Peyer's patch (tissue), 4 donors: ENCODE measurements at regions not wholly inside any gene's neighbourhood (a gene's known extent, or its start where the extent isn't known, plus 50 kb on each side); places are given as distances from the start of the nearest gene placed in this dataset.

ENCODE experiments used
- CTCF ChIP-seq, 6 experiments: fragments of 450-650 bp in 4 of 6; fragments of 200-600 bp in 2 of 6; sonication (generic) in 1 of 6; IDR thresholded peaks; one replicate each; pipeline ENCODE4 v1.5.1; 2017 to 2019; ENCODE audit warnings: antibody characterized with exemption in 6 of 6, mild to moderate bottlenecking in 3 of 6, moderate library complexity in 1 of 6
- POLR2A ChIP-seq, 2 donors: fragments of 450-650 bp; IDR thresholded peaks; one replicate each; pipeline ENCODE4 v1.5.1; 2017; ENCODE audit warnings: antibody characterized with exemption in 2 of 2, mild to moderate bottlenecking in 2 of 2, moderate library complexity in 2 of 2

- no peak for TF ChIP-seq CTCF (IDR thresholded peaks at IDR 0.05)
- no peak for TF ChIP-seq POLR2A (IDR thresholded peaks at IDR 0.05)
Observed at GRCh38 chr3:22990291-22991200, 212.6 kb upstream of the UBE2E2 start.
